HFFc6 (cell line): ENCODE measurements at regions not wholly inside any gene's neighbourhood (a gene's known extent, or its start where the extent isn't known, plus 50 kb on each side); places are given as distances from the start of the nearest gene placed in this dataset.
A peak's percentile ranks its signal among the peaks of the same experiment; 100 is the strongest.

Experiments
- DNase-seq: peaks from one replicate; pipeline ENCODE4 v3.0.0-alpha.2; 2018
- H3K27ac Mint-ChIP-seq: 2 replicates; pipeline ENCODE4 v1.8.0; 2020; ENCODE audit warnings: mild to moderate bottlenecking, mixed read lengths
- H3K27me3 Mint-ChIP-seq: 2 replicates; pipeline ENCODE4 v1.8.0; 2021; ENCODE audit warnings: mild to moderate bottlenecking, moderate library complexity, mixed read lengths; ENCODE audit not compliant: insufficient read depth
- H3K36me3 Mint-ChIP-seq: 2 replicates; pipeline ENCODE4 v1.8.0; 2021; ENCODE audit warnings: low read depth, mixed read lengths
- H3K4me1 Mint-ChIP-seq: 2 replicates; pipeline ENCODE4 v1.8.0; 2020; ENCODE audit warnings: low read depth, mixed read lengths
- H3K4me3 Mint-ChIP-seq: 2 replicates; pipeline ENCODE4 v1.8.0; 2020; ENCODE audit warnings: mild to moderate bottlenecking, moderate library complexity, mixed read lengths
- H3K9me3 Mint-ChIP-seq: 2 replicates; pipeline ENCODE4 v1.8.0; 2020; ENCODE audit warnings: mild to moderate bottlenecking, mixed read lengths
- TF ChIP-seq, protein P1 (sequence below): fragments of 200-600 bp; sonication (generic); IDR thresholded peaks from 2 replicates; pipeline ENCODE4 v1.5.0; 2021; ENCODE audit warnings: antibody characterized with exemption, mild to moderate bottlenecking

GRCh38 chr12:58720421-58720820 lies 199.9 kb downstream of the LRIG3 start:
- Mint-ChIP-seq H3K4me3 (no peak overlapping the region), H3K27me3 (no peaks in the 10 kb centered on the region; the same call in 1 of the 2 replicates), H3K27ac (no peak overlapping the region), H3K9me3 (no peaks in the 10 kb centered on the region), H3K4me1 (no peaks in the 10 kb centered on the region), H3K36me3 (no peaks in the 10 kb centered on the region)
- TF ChIP-seq, protein P1, sequence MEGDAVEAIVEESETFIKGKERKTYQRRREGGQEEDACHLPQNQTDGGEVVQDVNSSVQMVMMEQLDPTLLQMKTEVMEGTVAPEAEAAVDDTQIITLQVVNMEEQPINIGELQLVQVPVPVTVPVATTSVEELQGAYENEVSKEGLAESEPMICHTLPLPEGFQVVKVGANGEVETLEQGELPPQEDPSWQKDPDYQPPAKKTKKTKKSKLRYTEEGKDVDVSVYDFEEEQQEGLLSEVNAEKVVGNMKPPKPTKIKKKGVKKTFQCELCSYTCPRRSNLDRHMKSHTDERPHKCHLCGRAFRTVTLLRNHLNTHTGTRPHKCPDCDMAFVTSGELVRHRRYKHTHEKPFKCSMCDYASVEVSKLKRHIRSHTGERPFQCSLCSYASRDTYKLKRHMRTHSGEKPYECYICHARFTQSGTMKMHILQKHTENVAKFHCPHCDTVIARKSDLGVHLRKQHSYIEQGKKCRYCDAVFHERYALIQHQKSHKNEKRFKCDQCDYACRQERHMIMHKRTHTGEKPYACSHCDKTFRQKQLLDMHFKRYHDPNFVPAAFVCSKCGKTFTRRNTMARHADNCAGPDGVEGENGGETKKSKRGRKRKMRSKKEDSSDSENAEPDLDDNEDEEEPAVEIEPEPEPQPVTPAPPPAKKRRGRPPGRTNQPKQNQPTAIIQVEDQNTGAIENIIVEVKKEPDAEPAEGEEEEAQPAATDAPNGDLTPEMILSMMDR, result no peak
- DNase-seq, result no peak

- no peak for DNase-seq
- Mint-ChIP-seq H3K4me3 (no peak overlapping the region), H3K36me3 (no peaks in the 10 kb centered on the region), H3K27me3 (no peaks in the 10 kb centered on the region; the same call in 1 of the 2 replicates), H3K4me1 (peaks cover 16% of the 10 kb centered on the region), H3K27ac (no peak overlapping the region), H3K9me3 (no peaks in the 10 kb centered on the region)
- TF ChIP-seq, protein P1, result no peak
Measured at GRCh38 chr12:58725400-58726105, 194.8 kb downstream of the LRIG3 start.

DNA sequence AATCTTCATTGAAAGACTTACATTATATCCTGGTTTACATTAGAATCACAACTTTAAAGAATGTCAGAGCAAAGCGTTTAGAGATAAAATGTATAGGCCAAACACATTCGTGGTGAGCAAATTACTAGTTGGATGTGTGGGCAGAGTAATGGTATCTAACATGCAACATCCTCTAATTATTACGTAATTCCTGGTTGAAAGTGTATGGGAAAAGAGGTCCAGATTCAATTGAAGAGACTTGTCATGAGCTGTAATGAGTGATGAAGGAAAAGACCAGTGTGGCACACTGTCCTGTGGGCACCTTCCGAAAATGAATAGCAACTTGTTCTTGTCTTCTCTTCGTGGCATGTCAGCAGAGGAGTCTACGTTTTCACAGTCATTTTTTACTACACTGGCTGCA lies 192.8 kb downstream of the LRIG3 start:
- H3K4me1 Mint-ChIP-seq, result peaks cover 16% of the 10 kb centered on the region
- DNase-seq, result no peak
- TF ChIP-seq, protein P1, result no peak
- no peaks in the 10 kb centered on the region for H3K36me3 Mint-ChIP-seq
- H3K4me3 Mint-ChIP-seq, result no peak overlapping the region
- no peak overlapping the region for H3K27ac Mint-ChIP-seq
- H3K27me3 Mint-ChIP-seq, result no peaks in the 10 kb centered on the region; the same call in 1 of the 2 replicates
- no peaks in the 10 kb centered on the region for H3K9me3 Mint-ChIP-seq

- Mint-ChIP-seq H3K9me3 (no peaks in the 10 kb centered on the region), H3K36me3 (no peaks in the 10 kb centered on the region), H3K4me3 (no peak overlapping the region), H3K27me3 (no peaks in the 10 kb centered on the region; the same call in 1 of the 2 replicates), H3K4me1 (peaks cover 16% of the 10 kb centered on the region), H3K27ac (no peak overlapping the region)
- DNase-seq, result peak; percentile 37
- TF ChIP-seq, protein P1, result no peak
Measured at GRCh38 chr12:58728397-58728796, 191.9 kb downstream of the LRIG3 start.

GRCh38 chr12:58731096-58731495 lies 189.2 kb downstream of the LRIG3 start:
- no peak for DNase-seq
- H3K36me3 Mint-ChIP-seq, result no peaks in the 10 kb centered on the region
- H3K9me3 Mint-ChIP-seq, result no peaks in the 10 kb centered on the region
- H3K4me3 Mint-ChIP-seq, result no peak overlapping the region
- H3K27me3 Mint-ChIP-seq, result no peaks in the 10 kb centered on the region; the same call in 1 of the 2 replicates
- TF ChIP-seq, protein P1, result no peak
- H3K4me1 Mint-ChIP-seq, result peaks cover 16% of the 10 kb centered on the region
- H3K27ac Mint-ChIP-seq, result no peak overlapping the region
